Natural killer cell (primary cell): ENCODE measurements at regions not wholly inside any gene's neighbourhood (a gene's known extent, or its start where the extent isn't known, plus 50 kb on each side); places are given as distances from the start of the nearest gene placed in this dataset.

Experiments used
- ATAC-seq, 3 donors: fragments of 150-1000 bp in 2 of 3; fragments of 200-7000 bp in 1 of 3; cut with Tn5 transposase; 1 replicate in 1 of 3; 2 replicates in 2 of 3; pipeline ENCODE4 v1.10.0; 2021; ENCODE audit warnings: mild to moderate bottlenecking in 2 of 3, moderate library complexity in 2 of 3
- DNase-seq, 2 donors: peaks; one replicate each; pipeline versions ENCODE4 v3.0.0 to v3.0.0-alpha.2; 2013 to 2021; ENCODE audit warnings: mixed read lengths in 1 of 2
- H3K27ac ChIP-seq: one replicate; pipeline ENCODE4 v1.5.1; 2013; ENCODE audit warnings: mild to moderate bottlenecking, low read length
- H3K27me3 ChIP-seq: one replicate; pipeline ENCODE4 v1.6.1; 2013; ENCODE audit warnings: low read length; ENCODE audit not compliant: control insufficient read depth, insufficient read depth
- H3K36me3 ChIP-seq: one replicate; pipeline ENCODE4 v1.6.1; 2013; ENCODE audit warnings: low read length; ENCODE audit not compliant: control insufficient read depth, insufficient read depth
- H3K4me1 ChIP-seq: one replicate; pipeline ENCODE4 v1.6.1; 2013; ENCODE audit warnings: low read length; ENCODE audit not compliant: control insufficient read depth, insufficient read depth
- H3K4me3 ChIP-seq: one replicate; pipeline ENCODE4 v1.5.1; 2013; ENCODE audit warnings: low read length
- H3K9me3 ChIP-seq: one replicate; pipeline ENCODE4 v1.6.1; 2013; ENCODE audit warnings: low read length; ENCODE audit not compliant: control insufficient read depth, insufficient read depth
- H3K27ac Mint-ChIP-seq, 2 donors: one replicate each; pipeline ENCODE4 v1.8.0; 2022; ENCODE audit warnings: mild to moderate bottlenecking in 2 of 2, mixed read lengths in 2 of 2, moderate library complexity in 1 of 2
- H3K27me3 Mint-ChIP-seq, 2 donors: one replicate each; pipeline ENCODE4 v1.8.0; 2022; ENCODE audit warnings: low read depth in 2 of 2, mixed read lengths in 2 of 2
- H3K36me3 Mint-ChIP-seq: one replicate; pipeline ENCODE4 v1.8.0; 2022; ENCODE audit warnings: mixed read lengths
- H3K4me1 Mint-ChIP-seq, 2 donors: one replicate each; pipeline ENCODE4 v1.8.0; 2022; ENCODE audit warnings: mixed read lengths in 2 of 2
- H3K4me3 Mint-ChIP-seq: one replicate; pipeline ENCODE4 v1.8.0; 2022; ENCODE audit warnings: mild to moderate bottlenecking, moderate library complexity, mixed read lengths
- H3K9me3 Mint-ChIP-seq, 2 donors: one replicate each; pipeline ENCODE4 v1.8.0; 2022; ENCODE audit warnings: mixed read lengths in 2 of 2
- CTCF ChIP-seq: fragments of 200-600 bp; IDR thresholded peaks from one replicate; pipeline ENCODE4 v1.8.0; 2022; ENCODE audit warnings: antibody characterized with exemption
- whole genome bisulfite sequencing: methylation state at CpG from one replicate; pipeline ENCODE4 v1.1.7; 2013; ENCODE audit warnings: missing lambda C conversion rate; ENCODE audit not compliant: insufficient coverage; 5-methylcytosine and 5-hydroxymethylcytosine counted together
- intact Hi-C: fragments of 100-400 bp; cut with micrococcal nuclease; formaldehyde crosslinking; loops from one replicate; pipeline ENCODE4 v1.14.2; 2022

- H3K36me3 Mint-ChIP-seq, result no peaks in the 10 kb centered on the region
- Histone ChIP-seq H3K4me3 (no peak overlapping the region), H3K36me3 (no peaks in the 10 kb centered on the region), H3K9me3 (no peaks in the 10 kb centered on the region), H3K27me3 (no peaks in the 10 kb centered on the region), H3K27ac (no peak overlapping the region), H3K4me1 (no peaks in the 10 kb centered on the region)
- no peak for ATAC-seq
- no peaks in the 10 kb centered on the region for H3K27me3 Mint-ChIP-seq
- no peaks in the 10 kb centered on the region for H3K4me1 Mint-ChIP-seq
- H3K4me3 Mint-ChIP-seq, result no peak overlapping the region
- WGBS, result 91% methylated on average over 2 of the region's 2 CpGs
- DNase-seq, result no peak
- no peak overlapping the region for H3K27ac Mint-ChIP-seq
- peaks cover 0 to 4% of the 10 kb centered on the region in 2 donors for H3K9me3 Mint-ChIP-seq
- intact Hi-C loops, result no loop called here
- no peak for TF ChIP-seq CTCF
Measured at GRCh38 chrX:67094061-67094460, 449.8 kb upstream of the AR start.

- H3K4me3 ChIP-seq, result no peak overlapping the region
- H3K9me3 ChIP-seq, result no peaks in the 10 kb centered on the region
- Mint-ChIP-seq H3K4me1 (no peaks in the 10 kb centered on the region), H3K9me3 (peaks cover 0 to 9% of the 10 kb centered on the region in 2 donors), H3K27ac (no peak overlapping the region), H3K36me3 (no peaks in the 10 kb centered on the region), H3K4me3 (no peak overlapping the region), H3K27me3 (no peaks in the 10 kb centered on the region)
- no peaks in the 10 kb centered on the region for H3K27me3 ChIP-seq
- H3K4me1 ChIP-seq, result no peaks in the 10 kb centered on the region
- TF ChIP-seq CTCF, result no peak
- intact Hi-C loops, result no loop called here
- no CpG with 5 or more reads among the region's 1 CpG for WGBS
- ATAC-seq, result no peak
- H3K27ac ChIP-seq, result no peak overlapping the region
- no peak for DNase-seq
- H3K36me3 ChIP-seq, result no peaks in the 10 kb centered on the region
Measured at GRCh38 chrX:67050760-67051159, 411.9 kb upstream of the EDA2R start.

- Mint-ChIP-seq H3K36me3 (no peaks in the 10 kb centered on the region), H3K27ac (no peak overlapping the region), H3K27me3 (no peaks in the 10 kb centered on the region), H3K4me3 (no peak overlapping the region), H3K4me1 (no peaks in the 10 kb centered on the region), H3K9me3 (peaks cover 0 to 6% of the 10 kb centered on the region in 2 donors)
- no peaks in the 10 kb centered on the region for H3K27me3 ChIP-seq
- no peak overlapping the region for H3K4me3 ChIP-seq
- ATAC-seq, result no peak
- TF ChIP-seq CTCF, result no peak
- no peaks in the 10 kb centered on the region for H3K4me1 ChIP-seq
- no peaks in the 10 kb centered on the region for H3K36me3 ChIP-seq
- intact Hi-C loops, result no loop called here
- no peaks in the 10 kb centered on the region for H3K9me3 ChIP-seq
- WGBS, result 67% methylated on average over 2 of the region's 2 CpGs
- no peak for DNase-seq
- no peak overlapping the region for H3K27ac ChIP-seq
Measured at GRCh38 chrX:67044866-67045265, 406.0 kb upstream of the EDA2R start.

- H3K27ac ChIP-seq, result no peak overlapping the region
- H3K36me3 Mint-ChIP-seq, result no peaks in the 10 kb centered on the region
- no peaks in the 10 kb centered on the region for H3K4me1 Mint-ChIP-seq
- H3K36me3 ChIP-seq, result no peaks in the 10 kb centered on the region
- no peak for DNase-seq
- ATAC-seq, result no peak
- H3K4me3 ChIP-seq, result no peak overlapping the region
- H3K9me3 ChIP-seq, result peaks cover 4% of the 10 kb centered on the region
- no peak for TF ChIP-seq CTCF
- 88% methylated on average over 2 of the region's 4 CpGs for WGBS
- H3K4me1 ChIP-seq, result no peaks in the 10 kb centered on the region
- intact Hi-C loops, result no loop called here
- H3K27me3 Mint-ChIP-seq, result no peaks in the 10 kb centered on the region
- no peak overlapping the region for H3K27ac Mint-ChIP-seq
- peaks cover 0 to 5% of the 10 kb centered on the region in 2 donors for H3K9me3 Mint-ChIP-seq
- H3K4me3 Mint-ChIP-seq, result no peak overlapping the region
- no peaks in the 10 kb centered on the region for H3K27me3 ChIP-seq
Measured at GRCh38 chrX:67044029-67044653, 405.3 kb upstream of the EDA2R start.
